GM13977 (cell line): ENCODE measurements at regions not wholly inside any gene's neighbourhood (a gene's known extent, or its start where the extent isn't known, plus 50 kb on each side); places are given as distances from the start of the nearest gene placed in this dataset.

ENCODE experiments used
- DNase-seq: peaks from one replicate; pipeline ENCODE4 v3.0.0; 2012; ENCODE audit warnings: low spot score
- in situ Hi-C: fragments of 300-500 bp; cut with MboI; formaldehyde crosslinking; loops from one replicate; pipeline ENCODE4 v1.12.0; 2022; ENCODE audit warnings: low sequenced_read_pairs, low pct_unique_long_range_greater_than_20kb, mixed read lengths, inconsistent platforms; ENCODE audit not compliant: unreplicated experiment
- TF ChIP-seq, protein P1 (sequence below): IDR thresholded peaks from 2 replicates; pipeline ENCODE4 v1.5.1; 2012; ENCODE audit warnings: mild to moderate bottlenecking, control low read depth; ENCODE audit not compliant: insufficient read depth; ENCODE audit errors: extremely low read depth, missing control alignments

DNA sequence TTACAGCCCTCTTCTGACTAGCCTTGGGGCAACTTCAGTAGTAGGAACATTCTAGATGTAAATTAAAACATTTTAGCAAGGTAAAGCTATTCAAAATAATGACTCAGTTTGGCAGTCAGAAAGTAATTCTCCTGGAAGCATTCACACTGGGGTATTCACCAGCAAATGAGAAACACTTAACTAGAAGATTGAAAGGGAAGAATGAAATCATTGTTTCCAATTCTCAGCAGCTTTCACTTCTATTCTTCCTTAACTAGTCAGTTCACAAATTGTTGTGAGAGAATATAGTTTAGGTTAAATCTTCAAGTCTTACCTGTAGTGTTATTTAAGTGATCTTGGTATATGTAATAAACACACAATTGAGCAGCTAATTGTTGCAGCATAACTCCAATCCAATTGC lies 1135.6 kb upstream of the FAM98A start:
- DNase-seq, result no peak
- in situ Hi-C loops, result no loop called here
- TF ChIP-seq, protein P1, sequence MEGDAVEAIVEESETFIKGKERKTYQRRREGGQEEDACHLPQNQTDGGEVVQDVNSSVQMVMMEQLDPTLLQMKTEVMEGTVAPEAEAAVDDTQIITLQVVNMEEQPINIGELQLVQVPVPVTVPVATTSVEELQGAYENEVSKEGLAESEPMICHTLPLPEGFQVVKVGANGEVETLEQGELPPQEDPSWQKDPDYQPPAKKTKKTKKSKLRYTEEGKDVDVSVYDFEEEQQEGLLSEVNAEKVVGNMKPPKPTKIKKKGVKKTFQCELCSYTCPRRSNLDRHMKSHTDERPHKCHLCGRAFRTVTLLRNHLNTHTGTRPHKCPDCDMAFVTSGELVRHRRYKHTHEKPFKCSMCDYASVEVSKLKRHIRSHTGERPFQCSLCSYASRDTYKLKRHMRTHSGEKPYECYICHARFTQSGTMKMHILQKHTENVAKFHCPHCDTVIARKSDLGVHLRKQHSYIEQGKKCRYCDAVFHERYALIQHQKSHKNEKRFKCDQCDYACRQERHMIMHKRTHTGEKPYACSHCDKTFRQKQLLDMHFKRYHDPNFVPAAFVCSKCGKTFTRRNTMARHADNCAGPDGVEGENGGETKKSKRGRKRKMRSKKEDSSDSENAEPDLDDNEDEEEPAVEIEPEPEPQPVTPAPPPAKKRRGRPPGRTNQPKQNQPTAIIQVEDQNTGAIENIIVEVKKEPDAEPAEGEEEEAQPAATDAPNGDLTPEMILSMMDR, result no peak

DNA sequence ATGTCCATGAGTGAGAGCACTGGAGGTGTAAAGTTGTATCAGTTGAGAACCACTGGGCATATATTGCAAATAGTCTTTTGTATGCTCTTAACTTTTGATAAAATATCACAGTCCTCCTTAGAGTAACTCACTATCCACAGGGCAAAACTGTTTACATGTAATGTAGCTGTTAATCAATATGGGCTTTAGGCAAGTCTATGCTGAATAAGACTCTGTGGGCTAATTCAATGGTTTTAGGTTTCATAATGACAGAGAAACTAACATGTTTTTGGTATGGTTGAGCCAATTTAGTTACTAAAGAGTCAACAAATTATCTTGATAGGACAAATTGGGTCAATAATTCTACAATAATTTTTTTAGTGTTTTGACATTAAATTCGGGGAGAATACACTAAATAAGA lies 1134.9 kb upstream of the FAM98A start:
- no peak for DNase-seq
- in situ Hi-C loops, result no loop called here
- TF ChIP-seq, protein P1, result no peak

GRCh38 chr2:34731292-34731691 lies 1132.2 kb upstream of the FAM98A start:
- no peak for DNase-seq
- in situ Hi-C loops, result no loop called here
- TF ChIP-seq, protein P1, result no peak

- TF ChIP-seq, protein P1, result no peak
- no peak for DNase-seq
- in situ Hi-C loops, result no loop called here
These were observed 1130.7 kb upstream of the FAM98A start for GRCh38 chr2:34729845-34730244.

DNA sequence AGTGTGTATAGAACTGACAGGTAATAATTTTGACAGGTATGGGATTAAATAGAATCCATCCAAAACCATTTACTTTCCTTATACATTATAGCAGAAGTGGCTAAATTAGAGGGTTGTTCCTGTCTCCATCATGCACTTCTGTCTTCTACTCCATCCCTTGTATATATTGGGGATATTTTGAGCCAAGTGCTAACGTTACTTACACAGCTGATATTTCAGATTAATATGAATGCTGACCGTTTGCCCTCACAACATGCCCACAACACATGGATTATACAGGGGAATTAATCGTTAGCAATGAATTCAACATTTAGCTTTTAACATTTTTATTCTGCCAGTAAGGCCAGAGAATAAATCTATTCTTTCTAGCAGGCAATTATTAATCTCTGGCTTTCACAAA lies 1125.0 kb upstream of the FAM98A start:
- TF ChIP-seq, protein P1, result no peak
- DNase-seq, result no peak
- in situ Hi-C loops, result no loop called here

GRCh38 chr2:34723683-34724082 lies 1124.6 kb upstream of the FAM98A start:
- in situ Hi-C loops, result no loop called here
- TF ChIP-seq, protein P1, result no peak
- DNase-seq, result no peak

- no peak for DNase-seq
- in situ Hi-C loops, result no loop called here
- TF ChIP-seq, protein P1, result no peak
These were observed 1120.1 kb upstream of the FAM98A start for GRCh38 chr2:34719206-34719605.
